Hepatic stellate cell (primary cell): ENCODE measurements at regions not wholly inside any gene's neighbourhood (a gene's known extent, or its start where the extent isn't known, plus 50 kb on each side); places are given as distances from the start of the nearest gene placed in this dataset.

ENCODE experiments used
- DNase-seq: peaks from one replicate; pipeline ENCODE4 v3.0.0; 2011; ENCODE audit warnings: low spot score

- DNase-seq, result no peak
These were observed 737.4 kb downstream of the BRD1 start for GRCh38 chr22:49090061-49090852.

- DNase-seq, result no peak
These were observed 738.6 kb downstream of the BRD1 start for GRCh38 chr22:49088801-49089791.

GRCh38 chr22:49087716-49088601 is 739.7 kb downstream of the BRD1 start:
- DNase-seq, result no peak

GRCh38 chr22:49087198-49087597 is 740.5 kb downstream of the BRD1 start:
- no peak for DNase-seq

- no peak for DNase-seq
These were observed 741.0 kb downstream of the BRD1 start for GRCh38 chr22:49086606-49087157.

- DNase-seq, result no peak
These were observed 741.5 kb downstream of the BRD1 start for GRCh38 chr22:49086181-49086580.

GRCh38 chr22:49084206-49084605 is 743.5 kb downstream of the BRD1 start:
- DNase-seq, result no peak

GRCh38 chr22:49083607-49084006 is 744.1 kb downstream of the BRD1 start:
- no peak for DNase-seq

GRCh38 chr22:49082451-49082850 is 745.2 kb downstream of the BRD1 start:
- DNase-seq, result no peak

- DNase-seq, result no peak
These were observed 745.7 kb downstream of the BRD1 start for GRCh38 chr22:49081926-49082325.

- DNase-seq, result no peak
These were observed 746.4 kb downstream of the BRD1 start for GRCh38 chr22:49081261-49081666.

GRCh38 chr22:49080631-49081030 is 747.0 kb downstream of the BRD1 start:
- no peak for DNase-seq

GRCh38 chr22:49079743-49080500 is 747.8 kb downstream of the BRD1 start:
- no peak for DNase-seq

GRCh38 chr22:49079027-49079725 is 748.5 kb downstream of the BRD1 start:
- no peak for DNase-seq

- DNase-seq, result no peak
These were observed 749.5 kb downstream of the BRD1 start for GRCh38 chr22:49078076-49078710.

- no peak for DNase-seq
These were observed 750.1 kb downstream of the BRD1 start for GRCh38 chr22:49077586-49077985.

- no peak for DNase-seq
These were observed 750.7 kb downstream of the BRD1 start for GRCh38 chr22:49077036-49077393.

- DNase-seq, result no peak
These were observed 751.2 kb downstream of the BRD1 start for GRCh38 chr22:49076300-49077035.

GRCh38 chr22:49075150-49075549 is 752.5 kb downstream of the BRD1 start:
- no peak for DNase-seq
